H1 (cell line): ENCODE measurements at regions not wholly inside any gene's neighbourhood (a gene's known extent, or its start where the extent isn't known, plus 50 kb on each side); places are given as distances from the start of the nearest gene placed in this dataset.
A peak's percentile ranks its signal among the peaks of the same experiment; 100 is the strongest.

Source experiments
- CHD7 ChIP-seq: fragments of 300-600 bp; sonication (generic); IDR thresholded peaks from 2 replicates; pipeline ENCODE4 v1.7.1; 2012; ENCODE audit warnings: low read length, moderate library complexity, mild to moderate bottlenecking, inconsistent platforms; ENCODE audit not compliant: insufficient replicate concordance
- EP300 ChIP-seq, 2 experiments: IDR thresholded peaks; 1 replicate in 1 of 2; 2 replicates in 1 of 2; pipeline ENCODE4 v1.6.1; 2011 to 2012; ENCODE audit warnings: low read depth in 2 of 2, low read length in 2 of 2, mild to moderate bottlenecking in 2 of 2, borderline replicate concordance in 1 of 2, inconsistent platforms in 1 of 2, moderate library complexity in 1 of 2
- FOSL1 ChIP-seq: IDR thresholded peaks from 2 replicates; pipeline ENCODE4 v1.6.1; 2011; ENCODE audit warnings: mild to moderate bottlenecking, low read depth, low read length, moderate library complexity; ENCODE audit not compliant: insufficient read depth
- KDM4A ChIP-seq: IDR thresholded peaks from one replicate; pipeline ENCODE4 v1.7.1; 2012; ENCODE audit warnings: low read depth, mild to moderate bottlenecking, moderate library complexity, low read length, inconsistent platforms; ENCODE audit not compliant: severe bottlenecking
- MAX ChIP-seq: IDR thresholded peaks from 2 replicates; pipeline ENCODE4 v1.6.1; 2012; ENCODE audit warnings: inconsistent platforms
- NANOG ChIP-seq: IDR thresholded peaks from 2 replicates; pipeline ENCODE4 v1.6.1; 2011; ENCODE audit warnings: low read length, low read depth, mild to moderate bottlenecking, inconsistent platforms; ENCODE audit not compliant: insufficient read depth, poor library complexity, severe bottlenecking
- NRF1 ChIP-seq: IDR thresholded peaks from 2 replicates; pipeline ENCODE4 v1.6.1; 2011; ENCODE audit warnings: mild to moderate bottlenecking, low read depth, low read length, improper control_type of control experiment
- RFX5 ChIP-seq: IDR thresholded peaks from 2 replicates; pipeline ENCODE4 v1.6.1; 2011; ENCODE audit warnings: low read depth, low read length, improper control_type of control experiment, borderline replicate concordance
- SIX5 ChIP-seq: IDR thresholded peaks from 2 replicates; pipeline ENCODE4 v1.6.1; 2011; ENCODE audit warnings: mild to moderate bottlenecking, low read depth, low read length
- TCF12 ChIP-seq: IDR thresholded peaks from 2 replicates; pipeline ENCODE4 v1.6.1; 2011; ENCODE audit warnings: low read depth, mild to moderate bottlenecking, low read length

- TF ChIP-seq EP300 (IDR thresholded peaks at IDR 0.05; ENCODE audit: borderline replicate concordance in 1 of 2, low read depth in 2 of 2, low read length in 2 of 2): no peak
- no peak for TF ChIP-seq CHD7
- TF ChIP-seq NRF1: no peak
- TF ChIP-seq RFX5: no peak
- no peak for TF ChIP-seq SIX5
- TF ChIP-seq KDM4A: no peak
- no peak for TF ChIP-seq NANOG
- no peak for TF ChIP-seq TCF12
- peak; percentile 48 for TF ChIP-seq MAX
- TF ChIP-seq FOSL1: no peak
These were observed 75.1 kb upstream of the DUSP22 start (continued) for GRCh38 chr6:217048-217659.
